Activated CD4-positive, alpha-beta T cell treated with anti-CD3 and anti-CD28 coated beads for 24 hours (primary cell): ENCODE measurements at regions not wholly inside any gene's neighbourhood (a gene's known extent, or its start where the extent isn't known, plus 50 kb on each side); places are given as distances from the start of the nearest gene placed in this dataset.
"Not testable (repeated sequence)": the region's sequence is repeated elsewhere in the genome, so short reads cannot be mapped to it uniquely, and the experiment has no call there.

Experiments used
- DNase-seq, 2 donors: peaks; one replicate each; pipeline ENCODE4 v3.0.0-alpha.2; 2020; ENCODE audit warnings: low read depth in 2 of 2

GRCh38 chr5:18792145-18792544, 1157.9 kb downstream of the TAF11L14 start:
- no peak for DNase-seq

- no peak for DNase-seq
Observed at GRCh38 chr5:18797222-18797621, 1163.0 kb downstream of the TAF11L14 start.

- no peak for DNase-seq
Observed at GRCh38 chr5:18798058-18798457, 1163.8 kb downstream of the TAF11L14 start.

- no peak for DNase-seq
Observed at GRCh38 chr5:18799482-18800128, 1165.3 kb downstream of the TAF11L14 start.

- no peak for DNase-seq
Observed at GRCh38 chr5:18800293-18801025, 1166.2 kb downstream of the TAF11L14 start.

GRCh38 chr5:18801413-18801812, 1167.2 kb downstream of the TAF11L14 start:
- DNase-seq, result not testable (repeated sequence)

- DNase-seq, result no peak
Observed at GRCh38 chr5:18802336-18802735, 1168.1 kb downstream of the TAF11L14 start.

- no peak for DNase-seq
Observed at GRCh38 chr5:18805376-18805775, 1171.1 kb downstream of the TAF11L14 start.

- no peak for DNase-seq
Observed at GRCh38 chr5:18807256-18808149, 1173.2 kb downstream of the TAF11L14 start.

GRCh38 chr5:18811661-18812060, 1176.3 kb downstream of the CDH18 start:
- no peak for DNase-seq

GRCh38 chr5:18828351-18828750, 1159.6 kb downstream of the CDH18 start:
- DNase-seq, result no peak

- DNase-seq, result no peak
Observed at GRCh38 chr5:18829539-18829938, 1158.5 kb downstream of the CDH18 start.

- no peak for DNase-seq
Observed at GRCh38 chr5:18850216-18850615, 1137.8 kb downstream of the CDH18 start.

GRCh38 chr5:18872978-18873377, 1115.0 kb downstream of the CDH18 start:
- DNase-seq, result no peak

- DNase-seq, result no peak
Observed at GRCh38 chr5:18876565-18876964, 1111.4 kb downstream of the CDH18 start.

- DNase-seq, result no peak
Observed at GRCh38 chr5:18881615-18882014, 1106.4 kb downstream of the CDH18 start.

- no peak for DNase-seq
Observed at GRCh38 chr5:18882154-18882553, 1105.8 kb downstream of the CDH18 start.

GRCh38 chr5:18888821-18889220, 1099.2 kb downstream of the CDH18 start:
- no peak for DNase-seq

- DNase-seq, result no peak
Observed at GRCh38 chr5:18900644-18901043, 1087.4 kb downstream of the CDH18 start.

GRCh38 chr5:18920966-18921365, 1067.0 kb downstream of the CDH18 start:
- DNase-seq, result no peak

GRCh38 chr5:18932081-18932480, 1055.9 kb downstream of the CDH18 start:
- DNase-seq, result no peak

- no peak for DNase-seq
Observed at GRCh38 chr5:18944771-18945170, 1043.2 kb downstream of the CDH18 start.
